ENCODE measurements at regions not wholly inside any gene's neighbourhood (a gene's known extent, or its start where the extent isn't known, plus 50 kb on each side); places are given as distances from the start of the nearest gene placed in this dataset.

GRCh38 chr20:6616421-6616820 is 151.1 kb upstream of the BMP2 start:
- Mint-ChIP-seq H3K9me3 (ENCODE audit: insufficient read depth) (peaks cover 9% of the 10 kb centered on the region), H3K4me3 (no peak overlapping the region), H3K27ac (no peak overlapping the region), H3K27me3 (ENCODE audit: low read depth) (no peaks in the 10 kb centered on the region), H3K4me1 (ENCODE audit: low read depth) (no peaks in the 10 kb centered on the region), H3K36me3 (ENCODE audit: low read depth) (no peaks in the 10 kb centered on the region)
- no peak for ATAC-seq
- POLR2A ChIA-PET: no interaction called here
- DNase-seq: no peak
- CTCF ChIA-PET: no interaction called here

GRCh38 chr20:6614836-6615235 is 152.7 kb upstream of the BMP2 start:
- Mint-ChIP-seq H3K36me3 (ENCODE audit: low read depth) (no peaks in the 10 kb centered on the region), H3K27me3 (ENCODE audit: low read depth) (no peaks in the 10 kb centered on the region), H3K9me3 (ENCODE audit: insufficient read depth) (peaks cover 9% of the 10 kb centered on the region), H3K4me1 (ENCODE audit: low read depth) (no peaks in the 10 kb centered on the region), H3K4me3 (no peak overlapping the region), H3K27ac (no peak overlapping the region)
- ChIA-PET POLR2A (no interaction called here), CTCF (no interaction called here)
- ATAC-seq (no peak), DNase-seq (no peak)

GRCh38 chr20:6613280-6613861 is 154.1 kb upstream of the BMP2 start:
- CTCF ChIA-PET: no interaction called here
- no peak for ATAC-seq

GRCh38 chr20:6612606-6612923 is 154.9 kb upstream of the BMP2 start:
- DNase-seq (no peak), ATAC-seq (no peak)
- Mint-ChIP-seq H3K4me1 (ENCODE audit: low read depth) (no peaks in the 10 kb centered on the region), H3K9me3 (ENCODE audit: insufficient read depth) (peaks cover 9% of the 10 kb centered on the region), H3K27me3 (ENCODE audit: low read depth) (no peaks in the 10 kb centered on the region), H3K27ac (no peak overlapping the region), H3K4me3 (no peak overlapping the region), H3K36me3 (ENCODE audit: low read depth) (no peaks in the 10 kb centered on the region)
- CTCF ChIA-PET: no interaction called here
- POLR2A ChIA-PET: no interaction called here

More at GRCh38 chr20:6613280-6613861, 154.1 kb upstream of the BMP2 start:
- Mint-ChIP-seq H3K27ac (no peak overlapping the region), H3K9me3 (ENCODE audit: insufficient read depth) (peaks cover 9% of the 10 kb centered on the region), H3K36me3 (ENCODE audit: low read depth) (no peaks in the 10 kb centered on the region), H3K4me1 (ENCODE audit: low read depth) (no peaks in the 10 kb centered on the region), H3K27me3 (ENCODE audit: low read depth) (no peaks in the 10 kb centered on the region), H3K4me3 (no peak overlapping the region)
- DNase-seq: no peak
- POLR2A ChIA-PET: no interaction called here

- no peaks in the 10 kb centered on the region for H3K4me1 Mint-ChIP-seq (ENCODE audit: low read depth)
- no peak overlapping the region for H3K27ac Mint-ChIP-seq
- no peak for ATAC-seq
- ChIA-PET CTCF (no interaction called here), POLR2A (no interaction called here)
- H3K27me3 Mint-ChIP-seq (ENCODE audit: low read depth): no peaks in the 10 kb centered on the region
- no peaks in the 10 kb centered on the region for H3K36me3 Mint-ChIP-seq (ENCODE audit: low read depth)
- H3K4me3 Mint-ChIP-seq: no peak overlapping the region
- H3K9me3 Mint-ChIP-seq (ENCODE audit: insufficient read depth): peaks cover 9% of the 10 kb centered on the region
- no peak for DNase-seq
These were observed 155.4 kb upstream of the BMP2 start for GRCh38 chr20:6611911-6612605.

GRCh38 chr20:6606651-6607050 is 160.8 kb upstream of the BMP2 start:
- DNase-seq (no peak), ATAC-seq (no peak)
- Mint-ChIP-seq H3K4me3 (no peak overlapping the region), H3K9me3 (ENCODE audit: insufficient read depth) (no peaks in the 10 kb centered on the region), H3K4me1 (ENCODE audit: low read depth) (no peaks in the 10 kb centered on the region), H3K36me3 (ENCODE audit: low read depth) (no peaks in the 10 kb centered on the region), H3K27me3 (ENCODE audit: low read depth) (no peaks in the 10 kb centered on the region), H3K27ac (no peak overlapping the region)
- CTCF ChIA-PET: no interaction called here
- POLR2A ChIA-PET: no interaction called here

GRCh38 chr20:6605055-6605935 is 162.2 kb upstream of the BMP2 start:
- CTCF ChIA-PET: no interaction called here
- no peak for DNase-seq
- Mint-ChIP-seq H3K4me1 (ENCODE audit: low read depth) (no peaks in the 10 kb centered on the region), H3K27me3 (ENCODE audit: low read depth) (no peaks in the 10 kb centered on the region), H3K36me3 (ENCODE audit: low read depth) (no peaks in the 10 kb centered on the region), H3K9me3 (ENCODE audit: insufficient read depth) (no peaks in the 10 kb centered on the region), H3K27ac (no peak overlapping the region), H3K4me3 (no peak overlapping the region)
- ATAC-seq: no peak
- POLR2A ChIA-PET: no interaction called here

GRCh38 chr20:6604179-6604578 is 163.3 kb upstream of the BMP2 start:
- H3K36me3 Mint-ChIP-seq (ENCODE audit: low read depth): no peaks in the 10 kb centered on the region
- DNase-seq (no peak), ATAC-seq (no peak)
- H3K4me3 Mint-ChIP-seq: no peak overlapping the region
- H3K4me1 Mint-ChIP-seq (ENCODE audit: low read depth): no peaks in the 10 kb centered on the region
- no peaks in the 10 kb centered on the region for H3K9me3 Mint-ChIP-seq (ENCODE audit: insufficient read depth)
- H3K27ac Mint-ChIP-seq: no peak overlapping the region
- CTCF ChIA-PET: no interaction called here
- POLR2A ChIA-PET: no interaction called here
- H3K27me3 Mint-ChIP-seq (ENCODE audit: low read depth): no peaks in the 10 kb centered on the region

GRCh38 chr20:6599876-6600735 is 167.4 kb upstream of the BMP2 start:
- Mint-ChIP-seq H3K27me3 (ENCODE audit: low read depth) (no peaks in the 10 kb centered on the region), H3K4me1 (ENCODE audit: low read depth) (no peaks in the 10 kb centered on the region), H3K36me3 (ENCODE audit: low read depth) (no peaks in the 10 kb centered on the region), H3K4me3 (no peak overlapping the region), H3K27ac (no peak overlapping the region), H3K9me3 (ENCODE audit: insufficient read depth) (no peaks in the 10 kb centered on the region)
- ATAC-seq (no peak), DNase-seq (no peak)
- POLR2A ChIA-PET: no interaction called here
- CTCF ChIA-PET: no interaction called here

- DNase-seq (no peak), ATAC-seq (no peak)
- ChIA-PET CTCF (interaction anchor here (1.1 kb wide), 1 partner anchor 12 kb away, joined by 4 read pairs; no protein-coding TSS in a partner anchor), POLR2A (no interaction called here)
- Mint-ChIP-seq H3K4me1 (ENCODE audit: low read depth) (no peaks in the 10 kb centered on the region), H3K27ac (no peak overlapping the region), H3K9me3 (ENCODE audit: insufficient read depth) (no peaks in the 10 kb centered on the region), H3K4me3 (no peak overlapping the region), H3K36me3 (ENCODE audit: low read depth) (no peaks in the 10 kb centered on the region), H3K27me3 (ENCODE audit: low read depth) (no peaks in the 10 kb centered on the region)
These were observed 171.8 kb upstream of the BMP2 start for GRCh38 chr20:6595704-6596103.

GRCh38 chr20:6590891-6591637 is 176.4 kb upstream of the BMP2 start:
- H3K9me3 Mint-ChIP-seq (ENCODE audit: insufficient read depth): no peaks in the 10 kb centered on the region
- ChIA-PET CTCF (no interaction called here), POLR2A (no interaction called here)
- H3K4me3 Mint-ChIP-seq: no peak overlapping the region
- no peaks in the 10 kb centered on the region for H3K27me3 Mint-ChIP-seq (ENCODE audit: low read depth)
- no peak for ATAC-seq
- no peaks in the 10 kb centered on the region for H3K4me1 Mint-ChIP-seq (ENCODE audit: low read depth)
- no peak for DNase-seq
- no peaks in the 10 kb centered on the region for H3K36me3 Mint-ChIP-seq (ENCODE audit: low read depth)
- H3K27ac Mint-ChIP-seq: no peak overlapping the region

Measured in activated CD8-positive, alpha-beta T cell treated with anti-CD3 and anti-CD28 coated beads, Interleukin-2, amount 10 ng/mL, durations not matched to agents 7 days and 5 days (primary cell).